GM12878 (cell line): ENCODE measurements at regions not wholly inside any gene's neighbourhood (a gene's known extent, or its start where the extent isn't known, plus 50 kb on each side); places are given as distances from the start of the nearest gene placed in this dataset.

ENCODE experiments used
- ATAC-seq: fragments of 200-7000 bp; cut with Tn5 transposase; 3 replicates; pipeline ENCODE4 v1.9.1; 2020; ENCODE audit warnings: mild to moderate bottlenecking, moderate library complexity
- BruUV-seq: library from RNA; stranded (reverse); fragments of 400-500 nt; replicated peaks from 2 replicates; lab custom pipeline; 2021; lab: Mats Ljungman, UMichigan
- CTCF ChIA-PET: fragments of 300-600 bp; sonication (Branson Sonifier 250); formaldehyde crosslinking; extraction: SDS; loops from one replicate; lab custom pipeline; 2021; ENCODE audit warnings: inconsistent platforms; lab: Yijun Ruan, JAX
- POLR2A ChIA-PET: fragments of 350-600 bp; formaldehyde crosslinking; extraction: SDS; loops from one replicate; lab custom pipeline; 2021; ENCODE audit warnings: inconsistent platforms; lab: Charles Lee
- RAD21 ChIA-PET: fragments of 300-600 bp; sonication (Branson Sonifier 250); formaldehyde crosslinking; loops from one replicate; lab custom pipeline; 2023; ENCODE audit warnings: antibody characterized with exemption; ENCODE audit not compliant: unreplicated experiment; lab: Charles Lee
- SMC1A ChIA-PET: fragments of 300-600 bp; sonication (Branson Sonifier 250); formaldehyde crosslinking; loops from one replicate; lab custom pipeline; 2023; ENCODE audit not compliant: unreplicated experiment, uncharacterized antibody; lab: Charles Lee
- DNase-seq: peaks from one replicate; pipeline ENCODE4 v3.0.0-alpha.2; 2011; ENCODE audit warnings: low read depth, low spot score
- FAIRE-seq: peaks from 3 replicates; lab custom pipeline; 2011; peaks lifted over from hg19 to GRCh38; lab: Jason Lieb, UNC
- H2AFZ ChIP-seq: 2 replicates; pipeline ENCODE4 v1.6.0; 2011; ENCODE audit warnings: low read depth, low read length, control low read depth; ENCODE audit not compliant: control insufficient read depth
- H3K27ac ChIP-seq: 2 replicates; pipeline ENCODE4 v1.5.1; 2011; ENCODE audit warnings: control low read depth; ENCODE audit not compliant: control insufficient read depth, insufficient read depth
- H3K27me3 ChIP-seq, 2 experiments: replicated peaks in 1 of 2; 2 replicates each; pipeline versions ENCODE4 v1.6.0 to v1.6.1; 2011; ENCODE audit warnings: low read length in 1 of 2; ENCODE audit not compliant: control insufficient read depth in 2 of 2, insufficient read depth in 2 of 2
- H3K36me3 ChIP-seq, 2 experiments: 2 replicates each; pipeline ENCODE4 v1.5.1; 2011; ENCODE audit warnings: low read length in 1 of 2; ENCODE audit not compliant: control insufficient read depth in 2 of 2, insufficient read depth in 2 of 2
- H3K4me1 ChIP-seq: 2 replicates; pipeline ENCODE4 v1.6.1; 2011; ENCODE audit warnings: mild to moderate bottlenecking, low read length, moderate library complexity, mixed read lengths; ENCODE audit not compliant: control insufficient read depth, insufficient read depth
- H3K4me2 ChIP-seq: 2 replicates; pipeline ENCODE4 v1.6.0; 2011; ENCODE audit warnings: control low read depth; ENCODE audit not compliant: control insufficient read depth, insufficient read depth
- H3K4me3 ChIP-seq: fragments of 200-600 bp; sonication (generic); 2 replicates; pipeline ENCODE4 v1.5.1; 2016
- H3K79me2 ChIP-seq: 2 replicates; pipeline ENCODE4 v1.6.0; 2011; ENCODE audit warnings: low read length; ENCODE audit not compliant: control insufficient read depth, insufficient read depth
- H3K9ac ChIP-seq: 2 replicates; pipeline ENCODE4 v1.8.0; 2011; ENCODE audit warnings: low read length, control low read depth, mixed read lengths; ENCODE audit not compliant: control insufficient read depth, insufficient read depth
- H3K9me3 ChIP-seq: replicated peaks from 3 replicates; pipeline ENCODE4 v1.5.1; 2011; ENCODE audit warnings: mild to moderate bottlenecking, low read length; ENCODE audit not compliant: control insufficient read depth, insufficient read depth
- H4K20me1 ChIP-seq: 2 replicates; pipeline ENCODE4 v1.6.0; 2011; ENCODE audit not compliant: control insufficient read depth, insufficient read depth
- ATF2 ChIP-seq: IDR thresholded peaks from 2 replicates; pipeline ENCODE4 v1.6.1; 2012; ENCODE audit warnings: low read length, inconsistent platforms
- ATF3 ChIP-seq: IDR thresholded peaks from 2 replicates; pipeline ENCODE4 v1.6.1; 2011; ENCODE audit warnings: low read depth, mild to moderate bottlenecking, low read length, moderate library complexity, borderline replicate concordance; ENCODE audit errors: extremely low read depth
- BACH1 ChIP-seq: fragments of 450-650 bp; IDR thresholded peaks from 2 replicates; pipeline ENCODE4 v1.6.1; 2017; ENCODE audit warnings: mild to moderate bottlenecking, borderline replicate concordance
- BCL11A ChIP-seq: IDR thresholded peaks from 2 replicates; pipeline ENCODE4 v1.6.1; 2011; ENCODE audit warnings: low read depth, low read length
- CEBPB ChIP-seq, 2 experiments: fragments of 150-350 bp in 1 of 2; IDR thresholded peaks; 2 replicates each; pipeline ENCODE4 v1.6.1; 2012 to 2014; ENCODE audit warnings: low read depth in 2 of 2, low read length in 2 of 2, borderline replicate concordance in 1 of 2, inconsistent platforms in 1 of 2
- DPF2 ChIP-seq: fragments of 450-650 bp; IDR thresholded peaks from 2 replicates; pipeline ENCODE4 v1.6.1; 2017; ENCODE audit warnings: mild to moderate bottlenecking
- EZH2 ChIP-seq: IDR thresholded peaks from 2 replicates; pipeline ENCODE4 v1.6.1; 2012; ENCODE audit warnings: low read depth, mild to moderate bottlenecking, control low read depth, inconsistent platforms, low read length, borderline replicate concordance; ENCODE audit not compliant: control insufficient read depth
- HCFC1 ChIP-seq: fragments of 150-350 bp; IDR thresholded peaks from 2 replicates; pipeline ENCODE4 v1.6.1; 2014; ENCODE audit warnings: low read length
- IKZF2 ChIP-seq, 2 experiments: fragments of 450-650 bp; IDR thresholded peaks; 2 replicates each; pipeline ENCODE4 v1.6.1; 2017; ENCODE audit warnings: mild to moderate bottlenecking in 2 of 2, moderate library complexity in 2 of 2
- IRF5 ChIP-seq: fragments of 450-650 bp; IDR thresholded peaks from 2 replicates; pipeline ENCODE4 v1.6.1; 2017; ENCODE audit warnings: borderline replicate concordance
- MEF2A ChIP-seq: IDR thresholded peaks from 2 replicates; pipeline ENCODE4 v1.6.1; 2011; ENCODE audit warnings: low read depth, mild to moderate bottlenecking, low read length, moderate library complexity; ENCODE audit not compliant: insufficient read depth
- MYB ChIP-seq: fragments of 150-350 bp; IDR thresholded peaks from 2 replicates; pipeline ENCODE4 v1.6.1; 2014; ENCODE audit warnings: mild to moderate bottlenecking, low read depth, low read length, borderline replicate concordance
- MYC ChIP-seq: IDR thresholded peaks from 2 replicates; pipeline ENCODE4 v1.6.1; 2011; ENCODE audit warnings: mild to moderate bottlenecking, low read length, moderate library complexity, inconsistent platforms; ENCODE audit not compliant: insufficient read depth, insufficient replicate concordance, insufficient read length, severe bottlenecking
- NFYA ChIP-seq: IDR thresholded peaks from 2 replicates; pipeline ENCODE4 v1.6.1; 2011; ENCODE audit warnings: low read depth, mild to moderate bottlenecking, low read length, improper control_type of control experiment, borderline replicate concordance
- NR2C2 ChIP-seq: IDR thresholded peaks from 2 replicates; pipeline ENCODE4 v1.6.1; 2011; ENCODE audit warnings: borderline replicate concordance, low read depth; ENCODE audit not compliant: control insufficient read depth, insufficient read length
- PAX5 ChIP-seq: IDR thresholded peaks from 2 replicates; pipeline ENCODE4 v1.6.1; 2011; ENCODE audit warnings: low read depth, low read length, borderline replicate concordance
- PBX3 ChIP-seq: IDR thresholded peaks from 2 replicates; pipeline ENCODE4 v1.6.1; 2011; ENCODE audit warnings: mild to moderate bottlenecking, low read depth, low read length, moderate library complexity; ENCODE audit not compliant: insufficient replicate concordance
- SIN3A ChIP-seq: IDR thresholded peaks from 2 replicates; pipeline ENCODE4 v1.6.1; 2012; ENCODE audit warnings: low read depth, low read length, improper control_type of control experiment
- WRNIP1 ChIP-seq: IDR thresholded peaks from 2 replicates; pipeline ENCODE4 v1.6.1; 2011; ENCODE audit warnings: low read depth, low read length, improper control_type of control experiment, borderline replicate concordance
- WGBS: methylation state at CpG from one replicate; pipeline ENCODE4 v1.1.6; 2016; ENCODE audit warnings: low lambda C conversion rate; ENCODE audit not compliant: insufficient replicate concordance, insufficient coverage; ENCODE audit errors: missing lambda C conversion rate; 5-methylcytosine and 5-hydroxymethylcytosine counted together
- in situ Hi-C: fragments of 300-500 bp; cut with MboI; formaldehyde crosslinking; loops from 9 replicates; pipeline ENCODE4 v1.14.3; 2018; ENCODE audit warnings: mixed read lengths
- intact Hi-C: fragments of 100-400 bp; cut with micrococcal nuclease; formaldehyde crosslinking; loops from one replicate; pipeline ENCODE4 v1.14.2; 2022; ENCODE audit not compliant: unreplicated experiment

GRCh38 chr13:87398047-87398446 is 273.1 kb upstream of the SLITRK5 start (continued):
- TF ChIP-seq MYB (no peak), IRF5 (no peak), HCFC1 (no peak), ATF3 (no peak), WRNIP1 (no peak), PAX5 (no peak), BACH1 (no peak)

GRCh38 chr13:87403748-87404432 is 267.3 kb upstream of the SLITRK5 start:
- BruUV-seq: no TSS peak
- no peak for TF ChIP-seq NR2C2
- no peak for TF ChIP-seq ATF2
- TF ChIP-seq MEF2A: no peak
- TF ChIP-seq IKZF2 (IDR thresholded peaks at IDR 0.05): no peak
- TF ChIP-seq DPF2: no peak
- no peak for TF ChIP-seq PBX3
- no peak for TF ChIP-seq SIN3A
- TF ChIP-seq EZH2: no peak
- no peak for TF ChIP-seq NFYA
- TF ChIP-seq CEBPB (IDR thresholded peaks at IDR 0.05; ENCODE audit: borderline replicate concordance in 1 of 2, low read depth in 2 of 2, low read length in 2 of 2): no peak
- TF ChIP-seq MYC: no peak
- no peak for TF ChIP-seq BCL11A

More at GRCh38 chr13:87403748-87404432, 267.3 kb upstream of the SLITRK5 start:
- no peak for DNase-seq
- no peak overlapping the region for H2AFZ ChIP-seq
- H3K79me2 ChIP-seq: no peaks in the 10 kb centered on the region
- H4K20me1 ChIP-seq: no peaks in the 10 kb centered on the region
- ATAC-seq: no peak
- POLR2A ChIA-PET: no interaction called here
- intact Hi-C loops (no loop called here), in situ Hi-C loops (no loop called here)
- H3K4me3 ChIP-seq: no peak overlapping the region
- no peaks in the 10 kb centered on the region for H3K36me3 ChIP-seq
- no peak for FAIRE-seq
- H3K4me1 ChIP-seq: no peaks in the 10 kb centered on the region
- SMC1A ChIA-PET: no interaction called here
- H3K9me3 ChIP-seq: no peaks in the 10 kb centered on the region
- H3K4me2 ChIP-seq: no peak overlapping the region
- RAD21 ChIA-PET: interaction anchor here (1.3 kb wide), 1 partner anchor 151 kb away, joined by 4 read pairs; no protein-coding TSS in a partner anchor
- CTCF ChIA-PET: interaction anchor here (0.6 kb wide), 1 partner anchor 30 kb away, joined by 3 read pairs; no protein-coding TSS in a partner anchor
- WGBS: 8% methylated on average over 4 of the region's 4 CpGs
- H3K9ac ChIP-seq: no peak overlapping the region
- no peaks in the 10 kb centered on the region for H3K27me3 ChIP-seq
- H3K27ac ChIP-seq: no peak overlapping the region
